ENCODE measurements at regions not wholly inside any gene's neighbourhood (a gene's known extent, or its start where the extent isn't known, plus 50 kb on each side); places are given as distances from the start of the nearest gene placed in this dataset.

DNA sequence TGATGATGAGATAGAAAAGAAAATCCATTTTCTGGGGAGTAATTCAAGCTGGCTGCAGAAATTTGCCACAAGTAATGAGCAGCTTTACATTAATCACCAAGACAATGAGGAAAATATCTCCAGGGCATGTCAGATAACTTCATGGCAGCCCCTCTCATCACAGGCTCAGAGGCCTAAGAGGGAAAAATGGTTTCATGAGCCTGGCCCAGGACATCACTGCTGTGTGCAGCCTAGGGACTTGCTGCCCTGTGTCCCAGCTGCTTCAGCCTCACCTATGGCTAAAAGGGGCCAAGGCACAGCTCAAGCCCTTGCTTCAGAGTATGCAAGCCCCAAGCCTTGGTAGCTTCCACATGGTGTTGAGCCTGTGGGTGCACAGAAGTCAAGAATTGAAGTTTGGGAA, 161.7 kb downstream of the OPA1 start:
- DNase-seq = no peak

DNA sequence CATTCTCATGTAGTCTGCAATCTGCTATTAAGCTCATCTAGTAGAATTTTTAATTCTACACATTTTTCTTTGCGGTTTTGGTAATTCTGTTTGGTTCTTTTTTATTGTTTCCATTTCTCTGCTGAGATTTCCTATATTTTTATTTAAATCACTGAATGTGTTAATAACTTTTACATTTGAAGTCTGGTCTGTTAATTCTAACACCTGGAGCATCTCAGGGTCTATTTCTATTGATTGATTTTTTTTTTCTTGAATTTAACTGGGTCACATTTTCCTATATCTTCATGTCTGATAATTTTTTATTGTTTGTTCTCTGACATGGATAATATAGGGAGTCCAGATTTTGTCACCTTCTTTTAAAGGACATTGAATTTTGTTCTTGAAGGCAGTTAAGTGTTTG, 163.5 kb downstream of the OPA1 start:
- no peak for DNase-seq

DNA sequence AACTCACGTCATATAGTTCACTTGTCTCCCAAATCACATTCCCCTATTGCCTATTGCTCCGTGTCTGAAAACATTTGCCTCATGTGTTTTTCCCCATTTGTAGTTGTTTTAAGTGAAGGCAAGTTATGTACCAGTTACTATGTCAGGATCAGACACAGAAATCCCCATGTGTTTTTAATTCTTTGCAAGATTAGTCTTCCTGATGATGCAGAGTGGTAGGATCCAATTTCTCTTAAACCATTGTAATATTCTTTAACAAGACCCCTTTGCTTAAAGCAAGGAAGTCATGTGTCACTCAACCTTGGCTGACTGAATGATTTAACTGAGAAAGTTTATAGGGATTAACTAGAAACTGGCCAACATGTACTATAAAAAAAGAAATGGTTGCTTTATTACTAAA, 164.4 kb downstream of the OPA1 start:
- no peak for DNase-seq

DNA sequence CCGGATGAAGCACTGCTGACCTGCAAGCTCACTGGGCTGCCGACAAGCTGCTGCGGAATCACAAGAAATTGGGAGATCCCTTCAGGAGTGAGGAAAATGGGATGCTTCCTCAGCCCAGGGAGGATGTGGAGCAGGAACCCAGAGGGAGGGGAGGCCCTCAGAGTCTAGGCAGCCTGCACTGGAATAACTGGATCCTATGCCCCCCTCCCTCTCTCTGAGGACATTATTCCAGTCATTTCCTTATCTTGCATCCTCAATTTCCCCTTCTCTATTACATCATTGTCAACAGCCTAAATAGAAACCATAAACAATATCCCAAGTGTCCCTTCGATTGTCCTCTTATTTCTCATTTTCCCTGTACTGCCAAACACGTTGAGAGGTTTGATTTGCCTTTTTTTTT, 169.0 kb downstream of the OPA1 start:
- no peak for DNase-seq

DNA sequence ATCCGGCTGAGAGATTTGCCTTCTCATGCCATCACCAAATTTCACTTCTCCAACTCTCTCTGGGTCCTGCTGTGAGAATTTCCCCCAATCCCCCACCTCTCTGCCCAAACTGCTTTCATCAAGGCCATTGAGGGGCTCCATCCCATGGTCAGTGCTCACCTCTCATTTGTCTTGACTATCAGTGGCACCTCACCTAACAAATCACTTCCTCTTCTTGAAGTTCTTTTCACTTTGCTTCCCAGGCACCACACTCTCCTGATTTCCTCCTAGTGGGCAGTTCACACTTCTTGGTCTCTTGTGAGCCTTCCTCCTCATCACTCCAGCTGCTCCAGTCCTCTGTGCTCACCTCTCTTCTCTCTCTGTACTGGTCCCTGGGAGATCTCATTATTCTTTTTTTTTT, 169.6 kb downstream of the OPA1 start:
- DNase-seq = no peak

DNA sequence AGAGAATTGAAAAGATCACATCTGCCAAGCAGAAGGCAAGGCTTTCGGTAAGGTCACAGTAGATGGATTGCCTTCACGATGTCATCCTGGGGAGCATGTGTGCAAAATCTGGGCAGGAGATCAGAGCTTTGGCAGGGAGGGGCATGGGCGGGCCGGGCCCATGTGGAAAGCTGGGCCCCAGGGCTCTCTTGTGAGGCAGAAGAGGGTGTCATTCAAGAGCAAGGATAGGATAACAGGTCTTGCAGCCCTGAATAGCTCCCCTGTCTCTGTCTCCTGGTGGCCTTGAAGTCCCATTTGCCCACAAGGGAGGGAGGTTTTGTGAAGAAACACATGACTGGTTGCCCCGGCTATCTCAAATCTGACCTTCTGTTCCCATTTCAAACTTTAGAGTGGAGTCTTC, 172.0 kb downstream of the OPA1 start:
- no peak for DNase-seq

DNA sequence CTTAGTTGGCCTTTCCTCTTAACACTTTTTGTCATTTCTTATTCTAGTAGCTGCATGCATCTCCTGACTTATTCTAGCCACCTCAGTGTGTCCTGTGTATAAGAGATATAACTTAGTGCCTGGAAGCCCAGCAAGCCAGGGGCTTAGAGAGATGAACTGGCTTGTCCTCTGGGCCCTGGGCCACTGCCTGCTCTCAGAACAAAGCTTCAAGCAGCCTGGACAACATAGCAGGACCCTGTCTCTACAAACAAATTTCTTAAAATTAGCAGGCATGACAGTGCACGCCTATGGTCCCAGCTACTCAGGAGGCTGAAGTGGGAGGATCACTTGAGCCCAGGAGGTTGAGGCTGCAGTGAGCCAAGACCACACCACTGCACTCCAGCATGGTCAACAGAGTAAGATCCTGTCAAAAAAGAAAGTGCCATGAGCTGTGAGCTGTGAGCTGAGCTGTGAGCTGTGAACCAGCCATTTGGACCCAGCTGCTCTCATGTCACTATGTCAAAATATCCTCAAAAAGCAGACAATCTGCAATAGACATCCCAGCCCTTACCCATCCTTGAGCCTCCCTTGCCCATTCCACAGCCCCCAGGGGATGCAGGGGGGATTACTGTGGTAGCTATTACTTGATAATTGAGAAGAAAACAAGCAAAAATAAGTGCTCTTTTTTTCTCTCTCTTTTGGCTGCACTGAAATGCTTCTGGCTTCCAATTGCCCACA, 174.5 kb downstream of the OPA1 start:
- DNase-seq = no peak

DNA sequence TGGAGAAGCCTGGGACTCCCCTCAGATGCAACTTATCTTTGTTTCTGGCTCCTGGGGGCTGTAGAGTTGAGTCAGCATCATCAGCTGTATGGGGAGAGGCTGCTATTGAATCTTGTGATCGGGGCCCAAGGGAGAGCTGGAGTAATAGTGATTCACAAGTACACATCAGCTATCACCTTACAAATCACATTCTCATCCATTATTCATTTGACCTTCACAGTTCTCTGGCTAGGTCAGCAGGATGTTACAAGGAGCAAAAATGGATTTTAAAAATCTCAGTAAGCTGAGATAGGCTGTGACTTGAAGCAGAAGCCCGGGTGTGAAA, 175.0 kb downstream of the OPA1 start:
- DNase-seq = peak; percentile 75

DNA sequence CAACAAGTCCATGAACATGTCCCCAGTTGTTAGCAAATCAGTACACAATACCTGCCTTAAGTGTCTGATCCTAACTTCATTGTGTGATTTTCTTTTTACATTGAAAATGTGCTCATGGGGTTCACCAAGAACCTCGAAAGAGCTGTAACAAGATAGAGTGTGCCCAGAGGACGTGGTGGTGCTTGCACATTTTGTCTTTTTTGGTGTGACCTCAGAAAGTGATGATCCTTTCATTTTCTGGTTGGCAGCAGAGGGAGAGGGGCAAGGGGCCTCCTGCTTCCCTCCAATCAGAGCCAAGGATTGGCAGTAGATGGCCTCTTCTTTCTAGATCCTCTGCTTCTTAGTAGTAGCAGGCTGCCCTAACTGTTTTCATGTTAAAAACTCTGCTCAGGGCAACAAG, 176.4 kb downstream of the OPA1 start:
- DNase-seq = no peak

DNA sequence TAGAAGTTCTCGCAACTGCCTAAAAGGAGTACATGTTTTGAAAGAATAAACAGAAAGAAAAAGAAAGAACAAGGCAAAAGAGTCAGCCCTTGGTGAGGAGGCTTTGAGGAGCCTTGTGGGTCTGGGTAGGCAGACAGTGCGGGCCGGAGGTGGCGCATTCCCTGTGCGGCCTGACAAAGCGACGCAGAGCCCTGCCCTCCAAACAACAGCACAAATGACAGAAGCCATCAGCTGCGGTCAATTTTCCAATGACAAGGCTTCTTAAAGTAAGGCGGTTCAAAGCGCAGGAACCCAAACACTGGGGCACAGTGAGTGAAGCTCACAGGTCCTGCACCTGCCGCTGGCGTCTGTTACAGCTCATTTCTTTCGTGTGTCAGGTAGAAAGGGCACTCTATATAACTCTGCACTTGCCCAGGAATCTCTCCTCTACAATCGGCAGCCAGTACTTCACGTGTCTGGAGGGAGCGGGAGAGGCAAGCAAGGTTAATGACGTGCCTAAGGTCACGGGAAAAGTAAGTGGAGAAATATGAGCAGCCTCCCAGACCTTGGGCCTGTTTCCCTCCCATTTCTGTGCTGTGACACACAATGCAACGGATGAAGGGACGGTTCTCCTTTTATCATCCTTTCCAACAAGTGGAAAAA, 178.1 kb downstream of the OPA1 start:
- no peak for DNase-seq

DNA sequence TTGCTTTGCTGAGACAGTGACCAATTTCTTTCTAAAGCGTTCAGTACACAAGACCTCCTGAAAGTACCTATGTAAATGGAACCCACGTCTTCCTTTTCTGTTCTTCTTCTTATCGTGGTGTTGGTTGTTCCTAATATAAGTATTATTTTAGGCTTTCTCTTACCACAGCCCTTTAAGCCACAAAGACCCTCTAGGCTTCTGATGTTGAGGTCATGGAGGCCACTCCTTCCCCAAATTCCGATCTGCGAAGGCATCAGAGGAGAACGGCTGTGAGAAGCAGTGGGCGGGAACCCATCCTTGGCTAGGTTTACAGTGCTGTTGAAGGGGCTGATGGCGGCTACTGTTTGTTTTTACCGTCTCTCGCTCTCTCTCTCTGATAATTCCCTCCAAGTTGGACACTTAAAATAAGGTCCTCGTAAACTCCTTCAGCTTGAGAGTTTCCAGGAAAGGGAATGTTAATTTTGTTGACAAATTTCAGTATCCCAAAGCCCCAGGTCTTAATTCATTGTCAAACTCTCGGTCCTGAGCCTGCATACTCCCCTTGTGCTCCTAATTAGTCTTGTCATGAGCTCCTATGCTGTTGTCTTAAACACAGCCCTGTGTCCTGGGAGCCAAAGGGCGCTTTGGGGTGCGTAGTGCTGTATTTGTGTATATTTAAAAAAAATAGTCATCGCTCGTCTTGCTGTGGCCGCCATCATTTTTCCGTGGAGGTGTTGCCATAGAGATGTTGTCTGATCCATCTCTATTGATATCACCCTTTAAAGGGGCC, 178.8 kb downstream of the OPA1 start:
- DNase-seq = no peak

DNA sequence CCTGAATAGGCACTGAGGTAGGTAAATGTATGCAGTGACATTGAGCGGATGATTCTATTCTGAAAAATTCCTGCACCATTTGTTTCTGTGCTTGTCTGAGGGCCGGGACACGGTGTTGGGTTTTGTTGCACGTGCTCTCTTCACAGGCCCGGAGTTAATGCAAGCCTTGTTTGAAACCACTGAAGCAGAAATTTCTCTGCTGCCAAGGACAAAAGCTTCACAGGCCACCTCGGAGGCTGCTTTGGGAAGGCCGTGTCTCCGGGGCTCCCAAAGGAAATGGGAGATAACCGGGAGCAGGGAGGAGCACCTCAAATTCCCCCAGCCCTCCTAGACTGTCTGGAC, 179.4 kb downstream of the OPA1 start:
- DNase-seq = peak; percentile 96

DNA sequence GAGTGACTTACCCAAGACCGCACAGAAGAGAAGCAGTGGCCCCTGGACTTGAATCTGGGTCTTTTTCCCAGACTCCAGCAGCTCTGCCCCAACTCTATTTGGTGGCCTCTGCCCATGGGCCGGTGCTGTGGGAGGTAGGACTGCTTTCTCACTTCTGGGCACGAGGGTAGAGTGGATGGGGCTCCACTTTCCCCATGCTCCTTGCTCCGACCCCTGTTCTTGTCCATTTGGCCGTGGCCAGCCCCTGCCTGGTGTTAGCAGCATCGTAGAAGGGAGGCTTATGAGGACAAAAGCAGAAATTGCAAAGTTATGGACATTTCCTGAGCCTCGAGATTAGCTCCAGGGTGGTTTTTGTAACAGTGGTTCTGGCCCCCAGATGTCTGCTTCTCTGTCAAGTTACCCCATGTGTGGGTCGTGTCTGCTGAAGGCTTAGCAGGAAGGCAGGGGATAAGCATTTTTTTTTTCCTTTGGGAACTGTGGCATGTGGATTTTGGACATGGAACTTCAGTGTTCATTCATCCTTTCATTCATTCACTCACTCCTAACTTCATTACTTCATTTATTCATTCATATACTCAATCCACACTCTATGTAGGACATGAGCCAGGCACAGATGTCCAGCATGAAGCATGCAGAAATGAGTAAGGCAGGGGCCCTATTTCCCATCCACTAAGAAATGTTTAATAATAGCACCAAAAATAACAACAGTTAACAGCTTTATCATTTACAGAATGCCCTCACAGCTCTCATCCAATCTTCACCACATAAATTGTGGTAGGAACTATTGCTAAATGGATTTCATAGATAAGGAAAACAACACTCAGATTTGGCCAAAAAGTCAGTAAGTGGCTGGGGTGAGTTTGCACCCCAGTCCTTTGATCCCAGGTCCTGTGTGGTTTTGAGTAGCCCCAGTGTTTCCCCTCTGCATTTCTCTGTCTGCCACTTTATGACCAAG, 180.5 kb downstream of the OPA1 start:
- peak; percentile 18 for DNase-seq

DNA sequence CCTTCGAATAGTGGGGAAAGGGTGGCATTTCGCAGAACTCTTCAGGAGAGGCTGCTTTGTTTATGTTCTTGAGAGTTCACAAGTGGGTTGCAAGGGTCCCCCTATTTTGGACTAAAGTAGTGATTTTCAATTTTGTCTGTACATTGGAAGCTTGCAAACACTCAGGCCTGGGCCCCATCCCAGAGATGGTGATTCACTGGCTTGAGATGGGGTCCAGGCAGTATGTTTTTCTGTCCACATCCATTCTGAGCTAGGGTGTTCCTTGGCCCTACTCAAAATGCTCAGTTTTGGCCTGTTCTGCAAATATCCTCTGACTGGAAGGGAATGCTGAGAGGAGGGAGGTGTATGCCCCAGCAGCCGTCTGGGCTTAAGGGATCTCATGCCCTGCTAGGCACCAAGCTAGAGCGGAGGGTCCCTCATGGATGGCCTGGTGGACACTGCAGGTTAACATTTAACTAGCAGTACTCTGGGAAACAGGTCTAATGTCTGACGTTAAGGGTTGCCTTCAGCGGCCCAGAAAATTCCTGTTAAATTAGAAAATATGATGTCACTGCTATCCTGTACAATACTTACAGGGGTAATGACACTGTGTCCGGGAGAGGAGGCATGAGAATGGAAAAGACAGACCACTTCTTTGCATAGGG, 181.4 kb downstream of the OPA1 start:
- DNase-seq = peak; percentile 26

DNA sequence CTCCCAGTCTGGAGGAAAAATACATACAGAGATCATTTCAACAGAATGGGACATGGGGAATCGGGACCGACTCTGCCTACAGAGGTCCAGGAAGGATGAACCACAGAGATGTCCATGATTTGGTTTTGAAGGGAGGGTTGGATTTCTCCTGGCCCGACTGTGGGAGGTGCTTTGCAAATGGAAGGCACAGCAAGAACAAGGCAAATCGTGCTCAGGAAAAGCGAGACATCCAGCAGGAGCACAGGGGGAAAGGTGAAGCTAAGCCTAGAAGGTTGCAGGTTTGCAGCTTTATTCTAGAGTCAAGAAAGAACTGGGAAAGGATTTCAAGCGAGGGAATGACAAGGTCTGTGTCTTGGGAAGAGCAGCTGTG, 181.9 kb downstream of the OPA1 start:
- DNase-seq = no peak

DNA sequence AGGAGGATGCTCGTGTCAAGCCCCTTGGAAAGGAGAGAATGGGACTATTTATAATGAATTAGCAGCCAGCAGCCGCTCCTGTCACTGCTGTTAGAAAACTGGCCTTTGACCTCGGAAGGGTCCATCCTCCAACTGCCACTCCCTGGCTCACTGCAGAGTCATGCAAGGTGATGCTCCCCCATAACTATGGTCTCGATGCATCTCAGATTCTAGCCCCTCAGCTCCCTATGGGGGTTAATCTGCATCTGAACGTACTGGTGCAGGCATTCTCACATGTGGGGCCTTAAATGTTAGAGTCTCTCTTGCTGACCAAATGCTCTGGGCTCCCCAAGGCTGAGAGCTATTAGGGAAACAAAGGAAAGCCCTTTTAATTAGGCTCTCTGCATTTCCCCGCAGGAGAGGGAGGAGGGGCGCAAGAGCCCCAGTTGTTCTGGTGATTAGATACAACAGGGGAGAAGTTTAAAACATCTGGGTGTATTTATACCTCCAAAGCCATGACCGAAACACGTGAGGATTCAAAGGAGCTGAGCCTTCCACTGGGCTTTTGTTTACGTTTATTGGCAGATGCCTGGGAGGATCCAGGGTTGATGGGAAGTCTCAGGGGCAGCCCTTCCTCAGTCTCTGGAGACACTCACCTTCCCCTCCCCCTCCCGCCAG, 182.5 kb downstream of the OPA1 start:
- no peak for DNase-seq

DNA sequence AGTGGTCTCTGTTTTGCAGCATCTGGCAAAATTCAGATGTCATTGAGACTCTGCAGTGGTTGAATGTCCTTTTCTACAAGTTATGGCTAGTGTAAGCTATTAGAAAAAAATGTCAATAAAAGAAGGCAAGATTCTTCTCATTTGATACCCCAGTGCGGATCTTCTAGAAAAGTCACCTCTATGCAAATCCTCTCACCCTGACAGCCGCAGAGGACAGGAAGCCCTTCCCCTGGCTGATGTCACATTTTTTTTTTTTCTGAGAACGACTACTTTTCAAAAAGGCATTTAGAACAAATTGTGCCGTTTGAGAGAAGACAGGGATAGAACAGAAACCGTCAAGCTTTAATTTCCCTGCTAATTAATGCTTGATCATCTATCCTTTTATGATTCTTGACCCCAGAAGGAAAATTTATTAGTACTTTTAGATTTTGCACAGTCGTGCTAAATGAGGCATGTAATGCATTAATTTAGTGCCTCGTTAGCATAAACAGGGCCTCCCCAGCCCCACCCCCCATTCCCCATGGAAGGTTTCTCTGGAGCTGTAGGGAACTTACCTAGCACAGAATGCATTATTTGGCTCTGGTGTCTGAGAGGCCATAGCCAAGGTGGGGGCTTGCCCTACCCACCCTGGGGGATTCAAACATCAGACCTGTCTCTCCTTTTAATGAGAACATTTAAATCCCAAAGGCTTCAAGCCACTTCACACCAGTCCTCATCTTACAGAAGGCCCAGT, 183.8 kb downstream of the OPA1 start:
- DNase-seq = no peak

DNA sequence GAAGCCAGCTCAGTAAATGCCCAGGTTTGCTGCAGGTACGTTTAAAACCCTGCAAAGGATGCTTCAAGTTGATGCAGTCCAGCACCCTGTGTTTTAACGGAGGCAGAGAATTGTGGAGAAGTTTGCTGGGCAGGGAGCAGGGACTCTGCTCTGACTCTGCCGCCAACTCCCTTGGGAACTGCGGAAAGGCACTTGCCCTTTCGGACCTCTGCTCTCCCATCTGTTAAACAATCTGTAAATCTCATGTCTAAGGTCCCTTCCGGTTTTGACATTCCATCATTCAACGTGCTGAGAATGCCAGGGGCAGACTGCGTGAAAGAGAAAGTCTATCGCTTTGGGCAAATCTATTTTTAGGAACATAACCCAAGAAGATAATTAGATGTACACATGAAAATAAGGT, 184.5 kb downstream of the OPA1 start:
- DNase-seq = peak; percentile 62

DNA sequence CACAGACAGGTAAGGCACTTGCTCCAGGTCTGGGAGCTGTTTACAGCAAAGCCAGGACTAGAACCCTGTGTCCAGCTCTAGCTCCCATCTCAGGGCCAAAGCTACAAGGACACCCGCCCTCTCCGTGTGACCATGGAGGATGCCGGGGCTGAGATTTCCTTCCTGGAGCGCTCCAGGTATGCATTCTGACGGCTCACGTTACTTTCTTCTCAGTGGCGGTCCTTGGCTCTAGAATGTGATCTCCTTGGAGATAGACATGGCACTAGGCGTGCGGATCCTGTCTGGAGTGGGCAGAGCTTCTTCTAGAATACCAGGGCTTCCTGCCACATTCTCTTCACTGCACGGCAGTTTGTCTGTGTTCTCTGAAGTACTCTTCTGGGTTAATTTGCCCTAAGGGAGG, 185.7 kb downstream of the OPA1 start:
- no peak for DNase-seq

DNA sequence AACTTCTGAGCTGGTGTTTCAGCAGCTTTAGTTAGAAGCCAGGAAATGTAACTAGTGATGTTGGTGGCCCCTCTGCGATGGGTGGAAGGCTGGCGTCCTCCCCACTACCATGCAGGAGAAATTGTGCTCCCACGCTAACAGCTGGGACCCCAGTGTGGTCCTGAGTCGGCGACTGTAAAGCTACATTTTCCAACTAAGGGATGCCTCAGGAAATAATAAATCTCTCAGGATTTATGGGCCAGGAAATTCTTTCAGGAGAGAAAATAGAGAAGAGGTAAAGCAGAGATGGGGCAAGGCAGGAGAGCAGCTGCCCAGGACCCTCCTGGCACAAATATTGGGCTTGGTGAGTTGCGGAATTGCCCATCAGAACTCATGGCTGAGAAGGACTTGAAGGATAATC, 186.9 kb downstream of the OPA1 start:
- DNase-seq = no peak

DNA sequence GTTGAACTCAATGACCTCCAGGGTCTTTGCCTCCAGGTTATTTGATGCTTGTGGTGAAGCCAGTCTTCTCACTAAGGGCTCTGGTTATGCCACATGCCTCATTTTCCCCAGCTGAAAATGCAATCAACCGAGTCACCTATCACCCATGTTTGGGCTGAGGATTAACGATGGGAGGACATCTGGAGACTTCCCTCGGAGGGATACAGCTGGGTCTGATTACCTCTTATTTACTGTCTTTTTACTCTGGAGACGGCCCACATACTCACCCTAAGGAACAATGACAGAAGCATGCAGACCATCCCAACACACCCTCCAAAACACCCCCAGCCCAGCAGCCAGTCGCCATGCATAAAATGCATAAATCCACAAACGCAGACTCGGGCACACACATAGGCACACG, 187.4 kb downstream of the OPA1 start:
- no peak for DNase-seq

Data from eye (tissue), 1 donor.